DMS114 treated with DMSO at 0.1 percent for 48 hours (cell line): ENCODE measurements at regions not wholly inside any gene's neighbourhood (a gene's known extent, or its start where the extent isn't known, plus 50 kb on each side); places are given as distances from the start of the nearest gene placed in this dataset.
"Not testable (repeated sequence)": the region's sequence is repeated elsewhere in the genome, so short reads cannot be mapped to it uniquely, and the experiment has no call there.

Experiments used
- DNase-seq: peaks from one replicate; lab custom pipeline; 2025; ENCODE audit not compliant: unreplicated experiment; lab: John Stamatoyannopoulos, UW

GRCh38 chr6:85041376-85041775 is 277.0 kb upstream of the TBX18 start:
- DNase-seq = no peak

GRCh38 chr6:85037221-85037620 is 272.8 kb upstream of the TBX18 start:
- DNase-seq = no peak

- DNase-seq = no peak
These were observed 271.4 kb upstream of the TBX18 start for GRCh38 chr6:85035766-85036165.

GRCh38 chr6:85033547-85033946 is 269.1 kb upstream of the TBX18 start:
- no peak for DNase-seq

- no peak for DNase-seq
These were observed 261.6 kb upstream of the TBX18 start for GRCh38 chr6:85026021-85026420.

GRCh38 chr6:85023721-85024120 is 259.3 kb upstream of the TBX18 start:
- DNase-seq = no peak

GRCh38 chr6:85017352-85017751 is 253.0 kb upstream of the TBX18 start:
- no peak for DNase-seq

- DNase-seq = no peak
These were observed 252.3 kb upstream of the TBX18 start for GRCh38 chr6:85016726-85017125.

GRCh38 chr6:85015396-85015990 is 251.1 kb upstream of the TBX18 start:
- peak; percentile 3 for DNase-seq

GRCh38 chr6:85010865-85011264 is 246.5 kb upstream of the TBX18 start:
- DNase-seq = no peak

GRCh38 chr6:85008296-85009009 is 244.1 kb upstream of the TBX18 start:
- no peak for DNase-seq

GRCh38 chr6:85006362-85006761 is 242.0 kb upstream of the TBX18 start:
- no peak for DNase-seq

GRCh38 chr6:85005494-85005893 is 241.1 kb upstream of the TBX18 start:
- no peak for DNase-seq

GRCh38 chr6:85004361-85004995 is 240.1 kb upstream of the TBX18 start:
- DNase-seq = no peak

GRCh38 chr6:85002847-85003246 is 238.4 kb upstream of the TBX18 start:
- DNase-seq = no peak

- DNase-seq = no peak
These were observed 235.6 kb upstream of the TBX18 start for GRCh38 chr6:85000001-85000400.

- no peak for DNase-seq
These were observed 233.8 kb upstream of the TBX18 start for GRCh38 chr6:84998223-84998622.

GRCh38 chr6:84988766-84989165 is 224.4 kb upstream of the TBX18 start:
- DNase-seq = not testable (repeated sequence)

GRCh38 chr6:84985490-84985889 is 221.1 kb upstream of the TBX18 start:
- DNase-seq = not testable (repeated sequence)

- DNase-seq = no peak
These were observed 215.1 kb upstream of the TBX18 start for GRCh38 chr6:84979541-84979940.

- DNase-seq = no peak
These were observed 212.9 kb upstream of the TBX18 start for GRCh38 chr6:84977363-84977705.

- DNase-seq = no peak
These were observed 212.3 kb upstream of the TBX18 start for GRCh38 chr6:84976526-84977362.
